NCI-H1436 treated with DMSO at 0.1 percent for 48 hours (cell line): ENCODE measurements at regions not wholly inside any gene's neighbourhood (a gene's known extent, or its start where the extent isn't known, plus 50 kb on each side); places are given as distances from the start of the nearest gene placed in this dataset.
"Not testable (repeated sequence)": the region's sequence is repeated elsewhere in the genome, so short reads cannot be mapped to it uniquely, and the experiment has no call there.

Experiments
- DNase-seq: peaks from one replicate; lab custom pipeline; 2025; lab: John Stamatoyannopoulos, UW

- no peak for DNase-seq
Observed at GRCh38 chr5:99019254-99019653, 90.4 kb upstream of the CHD1 start.

- no peak for DNase-seq
Observed at GRCh38 chr5:99010294-99010693, 81.5 kb upstream of the CHD1 start.

GRCh38 chr5:99008009-99008408 lies 79.2 kb upstream of the CHD1 start:
- DNase-seq: not testable (repeated sequence)

- no peak for DNase-seq
Observed at GRCh38 chr5:99005506-99005905, 76.7 kb upstream of the CHD1 start.

- no peak for DNase-seq
Observed at GRCh38 chr5:99004960-99005359, 76.2 kb upstream of the CHD1 start.

GRCh38 chr5:99000876-99001275 lies 72.1 kb upstream of the CHD1 start:
- DNase-seq: no peak

GRCh38 chr5:99000221-99000620 lies 71.4 kb upstream of the CHD1 start:
- no peak for DNase-seq

GRCh38 chr5:98999631-99000030 lies 70.8 kb upstream of the CHD1 start:
- DNase-seq: no peak

- DNase-seq: no peak
Observed at GRCh38 chr5:98997000-98997399, 68.2 kb upstream of the CHD1 start.

GRCh38 chr5:98994611-98995010 lies 65.8 kb upstream of the CHD1 start:
- DNase-seq: no peak

- no peak for DNase-seq
Observed at GRCh38 chr5:98993512-98993911, 64.7 kb upstream of the CHD1 start.

GRCh38 chr5:98992552-98992951 lies 63.7 kb upstream of the CHD1 start:
- DNase-seq: no peak

- DNase-seq: no peak
Observed at GRCh38 chr5:98989727-98990126, 60.9 kb upstream of the CHD1 start.

GRCh38 chr5:98986587-98986986 lies 57.8 kb upstream of the CHD1 start:
- DNase-seq: no peak

- DNase-seq: no peak
Observed at GRCh38 chr5:98982880-98983279, 54.1 kb upstream of the CHD1 start.
